Glutamatergic neuron (in vitro differentiated cells): ENCODE measurements at regions not wholly inside any gene's neighbourhood (a gene's known extent, or its start where the extent isn't known, plus 50 kb on each side); places are given as distances from the start of the nearest gene placed in this dataset.

Experiments
- DNase-seq: peaks from one replicate; pipeline ENCODE4 v3.0.0; 2022
- H3K27ac Mint-ChIP-seq: one replicate; pipeline ENCODE4 v1.8.0; 2020; ENCODE audit warnings: mild to moderate bottlenecking, mixed read lengths, inconsistent platforms; ENCODE audit not compliant: unreplicated experiment
- H3K27me3 Mint-ChIP-seq: one replicate; pipeline ENCODE4 v1.8.0; 2020; ENCODE audit warnings: mild to moderate bottlenecking, moderate library complexity, mixed read lengths, inconsistent platforms; ENCODE audit not compliant: unreplicated experiment
- H3K36me3 Mint-ChIP-seq: one replicate; pipeline ENCODE4 v1.8.0; 2020; ENCODE audit warnings: mild to moderate bottlenecking, mixed read lengths, inconsistent platforms; ENCODE audit not compliant: unreplicated experiment
- H3K4me1 Mint-ChIP-seq: one replicate; pipeline ENCODE4 v1.8.0; 2020; ENCODE audit warnings: mild to moderate bottlenecking, low read depth, mixed read lengths, inconsistent platforms; ENCODE audit not compliant: unreplicated experiment
- H3K4me3 Mint-ChIP-seq: one replicate; pipeline ENCODE4 v1.8.0; 2020; ENCODE audit warnings: mild to moderate bottlenecking, mixed read lengths, inconsistent platforms; ENCODE audit not compliant: unreplicated experiment
- H3K9me3 Mint-ChIP-seq: one replicate; pipeline ENCODE4 v1.8.0; 2020; ENCODE audit warnings: mild to moderate bottlenecking, moderate library complexity, mixed read lengths, inconsistent platforms; ENCODE audit not compliant: unreplicated experiment
- TF ChIP-seq, protein P1 (sequence below): fragments of 200-600 bp; sonication (generic); IDR thresholded peaks from one replicate; pipeline ENCODE4 v1.5.0; 2021; ENCODE audit not compliant: partially characterized antibody, unreplicated experiment

DNA sequence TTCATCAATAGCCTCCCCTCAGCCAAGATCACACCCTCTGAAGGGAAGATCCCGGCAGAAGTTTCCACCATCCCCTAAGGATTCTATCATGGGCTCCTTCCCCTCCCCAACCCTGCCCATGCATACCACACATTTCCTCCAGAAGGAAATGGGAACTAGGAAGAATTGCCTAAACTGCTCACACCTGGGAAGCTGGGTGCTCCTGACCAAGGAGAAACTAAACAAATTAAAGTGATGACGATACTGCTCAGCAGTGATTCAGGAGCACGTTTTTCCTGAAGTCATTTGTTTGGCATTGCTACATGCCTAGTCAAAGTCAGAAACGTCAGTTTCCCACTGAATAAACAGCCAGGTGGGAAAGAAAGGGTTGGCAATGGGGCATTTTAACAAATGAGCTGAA, 136.1 kb upstream of the CDYL start:
- TF ChIP-seq, protein P1, sequence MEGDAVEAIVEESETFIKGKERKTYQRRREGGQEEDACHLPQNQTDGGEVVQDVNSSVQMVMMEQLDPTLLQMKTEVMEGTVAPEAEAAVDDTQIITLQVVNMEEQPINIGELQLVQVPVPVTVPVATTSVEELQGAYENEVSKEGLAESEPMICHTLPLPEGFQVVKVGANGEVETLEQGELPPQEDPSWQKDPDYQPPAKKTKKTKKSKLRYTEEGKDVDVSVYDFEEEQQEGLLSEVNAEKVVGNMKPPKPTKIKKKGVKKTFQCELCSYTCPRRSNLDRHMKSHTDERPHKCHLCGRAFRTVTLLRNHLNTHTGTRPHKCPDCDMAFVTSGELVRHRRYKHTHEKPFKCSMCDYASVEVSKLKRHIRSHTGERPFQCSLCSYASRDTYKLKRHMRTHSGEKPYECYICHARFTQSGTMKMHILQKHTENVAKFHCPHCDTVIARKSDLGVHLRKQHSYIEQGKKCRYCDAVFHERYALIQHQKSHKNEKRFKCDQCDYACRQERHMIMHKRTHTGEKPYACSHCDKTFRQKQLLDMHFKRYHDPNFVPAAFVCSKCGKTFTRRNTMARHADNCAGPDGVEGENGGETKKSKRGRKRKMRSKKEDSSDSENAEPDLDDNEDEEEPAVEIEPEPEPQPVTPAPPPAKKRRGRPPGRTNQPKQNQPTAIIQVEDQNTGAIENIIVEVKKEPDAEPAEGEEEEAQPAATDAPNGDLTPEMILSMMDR = no peak
- Mint-ChIP-seq H3K36me3 (peaks cover 16% of the 10 kb centered on the region), H3K4me3 (no peak overlapping the region), H3K27ac (no peak overlapping the region), H3K4me1 (no peaks in the 10 kb centered on the region), H3K9me3 (peaks cover 5% of the 10 kb centered on the region), H3K27me3 (no peaks in the 10 kb centered on the region)
- no peak for DNase-seq

DNA sequence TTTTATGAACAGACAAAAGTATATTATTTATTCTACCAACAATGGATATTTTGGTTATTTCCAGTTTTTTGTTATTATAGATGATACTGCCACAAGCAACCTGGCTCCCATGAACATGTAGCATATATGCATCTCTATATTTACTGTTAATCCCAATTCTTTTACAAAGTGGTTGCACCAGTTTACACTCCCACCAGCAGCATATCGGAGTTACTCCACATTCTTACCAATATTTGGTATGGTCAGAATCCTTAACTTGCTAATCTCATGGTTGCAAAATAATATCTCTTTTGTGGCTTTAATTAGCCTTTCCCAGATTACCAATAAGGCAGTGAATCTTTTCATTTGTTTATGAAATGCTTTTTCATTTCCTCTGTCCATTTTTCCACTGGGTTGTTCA, 137.6 kb upstream of the CDYL start:
- no peak overlapping the region for H3K4me3 Mint-ChIP-seq

GRCh38 chr6:4637691-4638433, 138.3 kb upstream of the CDYL start:
- TF ChIP-seq, protein P1 = no peak
- Mint-ChIP-seq H3K4me1 (no peaks in the 10 kb centered on the region), H3K27ac (no peak overlapping the region), H3K27me3 (no peaks in the 10 kb centered on the region), H3K4me3 (no peak overlapping the region), H3K36me3 (peaks cover 11% of the 10 kb centered on the region), H3K9me3 (peaks cover 5% of the 10 kb centered on the region)
- DNase-seq = no peak

More for the DNA sequence above, 137.6 kb upstream of the CDYL start:
- no peak for DNase-seq
- Mint-ChIP-seq H3K9me3 (peaks cover 5% of the 10 kb centered on the region), H3K27ac (no peak overlapping the region), H3K4me1 (no peaks in the 10 kb centered on the region), H3K27me3 (no peaks in the 10 kb centered on the region), H3K36me3 (peaks cover 16% of the 10 kb centered on the region)
- TF ChIP-seq, protein P1 = no peak

DNA sequence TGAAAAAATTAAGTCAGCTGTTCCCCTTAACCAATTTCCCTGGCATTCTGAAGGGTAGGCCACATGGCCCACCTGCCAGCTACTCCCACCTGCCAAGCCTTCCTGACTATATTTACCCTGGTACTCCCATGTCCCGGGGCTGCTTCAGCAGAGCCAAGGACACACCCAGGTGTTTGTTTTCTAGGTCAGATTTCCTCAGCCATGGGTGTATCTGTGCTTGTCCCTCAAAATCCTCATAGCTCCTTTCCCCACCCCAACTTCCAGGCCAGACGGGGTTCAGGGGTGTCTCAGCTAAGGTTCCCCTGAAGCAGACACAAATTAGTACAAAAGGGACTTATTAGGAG, 139.4 kb upstream of the CDYL start:
- no peak overlapping the region for H3K4me3 Mint-ChIP-seq
- TF ChIP-seq, protein P1 = no peak

DNA sequence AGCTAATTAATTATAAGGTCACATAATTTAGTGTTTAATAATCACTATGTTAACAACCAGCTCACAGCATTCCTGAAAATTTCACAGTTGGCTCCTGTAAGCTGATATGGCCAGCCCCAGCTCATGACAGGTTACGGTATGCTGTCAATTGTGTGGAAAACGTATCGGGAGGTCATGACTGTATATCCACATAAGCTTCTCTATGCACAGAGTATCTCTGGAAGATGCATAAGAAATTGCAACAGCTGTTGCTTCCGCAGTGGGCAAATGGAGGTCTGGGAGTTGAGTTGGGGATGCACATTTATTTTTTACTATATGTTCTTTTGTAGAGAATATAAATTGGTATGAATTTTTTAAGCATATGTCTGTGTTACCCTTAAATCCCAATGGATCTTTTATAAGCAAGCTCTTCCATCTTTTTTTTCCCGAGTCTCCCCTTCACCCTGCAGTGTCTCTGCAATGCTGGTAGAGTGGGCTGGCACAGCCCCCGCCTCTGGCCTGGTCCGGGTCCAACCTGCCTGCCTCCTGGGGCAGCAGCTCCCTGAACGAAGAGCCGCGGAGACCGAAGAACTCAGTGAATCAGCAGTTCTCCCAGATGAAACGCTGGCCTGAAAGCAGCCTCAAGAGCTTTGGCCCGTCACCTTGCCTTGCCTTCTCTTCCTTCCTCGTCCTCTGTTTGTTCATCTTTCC, 139.9 kb upstream of the CDYL start:
- TF ChIP-seq, protein P1 = no peak
- Mint-ChIP-seq H3K4me3 (no peak overlapping the region), H3K36me3 (no peaks in the 10 kb centered on the region), H3K27ac (no peak overlapping the region), H3K4me1 (no peaks in the 10 kb centered on the region), H3K27me3 (no peaks in the 10 kb centered on the region), H3K9me3 (peaks cover 2% of the 10 kb centered on the region)
- no peak for DNase-seq

More for the DNA sequence above, 139.4 kb upstream of the CDYL start:
- Mint-ChIP-seq H3K9me3 (peaks cover 2% of the 10 kb centered on the region), H3K27me3 (no peaks in the 10 kb centered on the region), H3K27ac (no peak overlapping the region), H3K36me3 (peaks cover 2% of the 10 kb centered on the region), H3K4me1 (no peaks in the 10 kb centered on the region)
- DNase-seq = no peak
